ENCODE measurements at regions not wholly inside any gene's neighbourhood (a gene's known extent, or its start where the extent isn't known, plus 50 kb on each side); places are given as distances from the start of the nearest gene placed in this dataset.

- TF ChIP-seq POLR2A (IDR thresholded peaks at IDR 0.05) (no peak), CTCF (IDR thresholded peaks at IDR 0.05) (no peak)
- DNase-seq (no peak), ATAC-seq (no peak)
- no peak overlapping the region for H3K27ac ChIP-seq
- H3K36me3 ChIP-seq, result no peaks in the 10 kb centered on the region
- H3K9me3 ChIP-seq, result no peaks in the 10 kb centered on the region
- no peaks in the 10 kb centered on the region for H3K27me3 ChIP-seq
- H3K4me3 ChIP-seq, result no peak overlapping the region
- WGBS, 4 donors, result 83 to 96% (median 90%) methylated on average over 4 of the region's 4 CpGs
- intact Hi-C loops (cut with DNase I), result no loop called here
- peaks cover 0 to 10% (median 0%) of the 10 kb centered on the region in 12 donors for H3K4me1 ChIP-seq
Observed at GRCh38 chr5:74405593-74405992, 234.9 kb downstream of the ENC1 start.

- Histone ChIP-seq H3K9me3 (no peaks in the 10 kb centered on the region), H3K4me3 (no peak overlapping the region), H3K4me1 (peaks cover 0 to 10% (median 0%) of the 10 kb centered on the region in 12 donors), H3K36me3 (no peaks in the 10 kb centered on the region), H3K27me3 (no peaks in the 10 kb centered on the region), H3K27ac (no peak overlapping the region)
- DNase-seq (no peak), ATAC-seq (no peak)
- TF ChIP-seq POLR2A (IDR thresholded peaks at IDR 0.05) (no peak), CTCF (IDR thresholded peaks at IDR 0.05) (no peak)
- intact Hi-C loops (cut with DNase I), result no loop called here
- WGBS, 4 donors, result 75 to 87% (median 83%) methylated on average over 4 of the region's 4 CpGs
Observed at GRCh38 chr5:74404574-74405508, 235.7 kb downstream of the ENC1 start.

GRCh38 chr5:74403771-74404170 is 236.8 kb downstream of the ENC1 start:
- no peaks in the 10 kb centered on the region for H3K36me3 ChIP-seq
- H3K9me3 ChIP-seq, result peaks cover 0 to 7% (median 0%) of the 10 kb centered on the region in 12 donors
- intact Hi-C loops (cut with DNase I), result no loop called here
- TF ChIP-seq CTCF (IDR thresholded peaks at IDR 0.05), result no peak
- no peak for TF ChIP-seq POLR2A (IDR thresholded peaks at IDR 0.05)
- WGBS, 4 donors, result 76 to 82% (median 77%) methylated on average over 2 of the region's 2 CpGs
- DNase-seq (no peak), ATAC-seq (no peak)
- H3K27me3 ChIP-seq, result no peaks in the 10 kb centered on the region
- peaks cover 0 to 10% (median 0%) of the 10 kb centered on the region in 12 donors for H3K4me1 ChIP-seq
- no peak overlapping the region for H3K27ac ChIP-seq
- no peak overlapping the region for H3K4me3 ChIP-seq

GRCh38 chr5:74402553-74402952 is 238.0 kb downstream of the ENC1 start:
- no peak for DNase-seq
- 70 to 79% (median 74%) methylated on average over 4 of the region's 4 CpGs for WGBS, 4 donors
- Histone ChIP-seq H3K27me3 (no peaks in the 10 kb centered on the region), H3K4me3 (no peak overlapping the region), H3K36me3 (no peaks in the 10 kb centered on the region), H3K9me3 (peaks cover 0 to 7% (median 0%) of the 10 kb centered on the region in 12 donors), H3K27ac (no peak overlapping the region), H3K4me1 (no peaks in the 10 kb centered on the region)
- intact Hi-C loops (cut with DNase I), result no loop called here
- ATAC-seq, result no peak
- TF ChIP-seq POLR2A (IDR thresholded peaks at IDR 0.05) (no peak), CTCF (IDR thresholded peaks at IDR 0.05) (no peak)
